ENCODE measurements at regions not wholly inside any gene's neighbourhood (a gene's known extent, or its start where the extent isn't known, plus 50 kb on each side); places are given as distances from the start of the nearest gene placed in this dataset.

- intact Hi-C loops (cut with DNase I), result no loop called here
- no peaks in the 10 kb centered on the region for H3K9me3 ChIP-seq
- H3K27ac ChIP-seq, result no peak overlapping the region
- no peak for DNase-seq (ENCODE audit: extremely low spot score in 2 of 2)
- TF ChIP-seq CTCF (IDR thresholded peaks at IDR 0.05) (no peak), POLR2AphosphoS5 (IDR thresholded peaks at IDR 0.05; ENCODE audit: insufficient read depth in 1 of 2, low read depth in 1 of 2) (no peak), POLR2A (IDR thresholded peaks at IDR 0.05) (no peak)
- H3K27me3 ChIP-seq, result no peaks in the 10 kb centered on the region
- no peaks in the 10 kb centered on the region for H3K36me3 ChIP-seq
- no peak overlapping the region for H3K4me3 ChIP-seq
- H3K4me1 ChIP-seq, result no peaks in the 10 kb centered on the region
These were observed 317.8 kb downstream of the BUD13 start for GRCh38 chr11:116454951-116455350.

- Histone ChIP-seq H3K9me3 (no peaks in the 10 kb centered on the region), H3K27ac (no peak overlapping the region), H3K36me3 (no peaks in the 10 kb centered on the region), H3K4me1 (no peaks in the 10 kb centered on the region), H3K27me3 (no peaks in the 10 kb centered on the region), H3K4me3 (no peak overlapping the region)
- no peak for DNase-seq (ENCODE audit: extremely low spot score in 2 of 2)
- intact Hi-C loops (cut with DNase I), result no loop called here
- TF ChIP-seq POLR2AphosphoS5 (IDR thresholded peaks at IDR 0.05; ENCODE audit: insufficient read depth in 1 of 2, low read depth in 1 of 2) (no peak), CTCF (IDR thresholded peaks at IDR 0.05) (peak in 1 of 3 experiments; percentile 26), POLR2A (IDR thresholded peaks at IDR 0.05) (no peak)
These were observed 318.7 kb downstream of the BUD13 start for GRCh38 chr11:116454020-116454645.

DNA sequence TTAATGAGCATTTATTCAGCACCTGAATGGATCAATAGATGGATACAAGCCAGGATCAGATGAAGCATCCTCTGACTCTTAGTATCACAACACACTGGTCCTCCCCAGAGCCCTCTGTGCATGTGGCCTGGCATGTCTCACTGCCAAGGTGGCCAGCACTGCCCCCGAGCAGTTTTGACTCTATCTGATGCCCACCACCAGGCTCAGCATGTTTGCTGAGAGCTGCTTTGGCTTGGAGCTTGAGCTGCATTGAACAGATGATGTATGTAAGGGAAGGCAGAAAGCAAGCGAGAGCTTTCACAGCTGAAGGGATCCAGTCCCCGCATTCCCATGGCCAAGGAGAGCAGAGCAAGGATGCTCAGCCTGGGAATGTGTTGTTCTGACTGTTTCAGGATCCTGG lies 320.3 kb downstream of the BUD13 start:
- no peak for DNase-seq (ENCODE audit: extremely low spot score in 2 of 2)
- intact Hi-C loops (cut with DNase I), result no loop called here

GRCh38 chr11:116449522-116449921 lies 323.3 kb downstream of the BUD13 start:
- intact Hi-C loops (cut with DNase I), result no loop called here
- H3K9me3 ChIP-seq, result no peaks in the 10 kb centered on the region
- TF ChIP-seq POLR2AphosphoS5 (IDR thresholded peaks at IDR 0.05; ENCODE audit: insufficient read depth in 1 of 2, low read depth in 1 of 2) (no peak), POLR2A (IDR thresholded peaks at IDR 0.05) (no peak)
- H3K27ac ChIP-seq, result no peak overlapping the region
- H3K36me3 ChIP-seq, result no peaks in the 10 kb centered on the region
- no peak overlapping the region for H3K4me3 ChIP-seq
- H3K27me3 ChIP-seq, result no peaks in the 10 kb centered on the region
- H3K4me1 ChIP-seq, result no peaks in the 10 kb centered on the region
- DNase-seq (ENCODE audit: extremely low spot score in 2 of 2), result no peak

More for the DNA sequence above, 320.3 kb downstream of the BUD13 start:
- H3K27me3 ChIP-seq, result no peaks in the 10 kb centered on the region
- TF ChIP-seq POLR2A (IDR thresholded peaks at IDR 0.05) (no peak), POLR2AphosphoS5 (IDR thresholded peaks at IDR 0.05; ENCODE audit: insufficient read depth in 1 of 2, low read depth in 1 of 2) (no peak), CTCF (IDR thresholded peaks at IDR 0.05) (no peak)
- H3K36me3 ChIP-seq, result no peaks in the 10 kb centered on the region
- H3K4me1 ChIP-seq, result no peaks in the 10 kb centered on the region
- H3K4me3 ChIP-seq, result no peak overlapping the region
- no peak overlapping the region for H3K27ac ChIP-seq
- H3K9me3 ChIP-seq, result no peaks in the 10 kb centered on the region

DNA sequence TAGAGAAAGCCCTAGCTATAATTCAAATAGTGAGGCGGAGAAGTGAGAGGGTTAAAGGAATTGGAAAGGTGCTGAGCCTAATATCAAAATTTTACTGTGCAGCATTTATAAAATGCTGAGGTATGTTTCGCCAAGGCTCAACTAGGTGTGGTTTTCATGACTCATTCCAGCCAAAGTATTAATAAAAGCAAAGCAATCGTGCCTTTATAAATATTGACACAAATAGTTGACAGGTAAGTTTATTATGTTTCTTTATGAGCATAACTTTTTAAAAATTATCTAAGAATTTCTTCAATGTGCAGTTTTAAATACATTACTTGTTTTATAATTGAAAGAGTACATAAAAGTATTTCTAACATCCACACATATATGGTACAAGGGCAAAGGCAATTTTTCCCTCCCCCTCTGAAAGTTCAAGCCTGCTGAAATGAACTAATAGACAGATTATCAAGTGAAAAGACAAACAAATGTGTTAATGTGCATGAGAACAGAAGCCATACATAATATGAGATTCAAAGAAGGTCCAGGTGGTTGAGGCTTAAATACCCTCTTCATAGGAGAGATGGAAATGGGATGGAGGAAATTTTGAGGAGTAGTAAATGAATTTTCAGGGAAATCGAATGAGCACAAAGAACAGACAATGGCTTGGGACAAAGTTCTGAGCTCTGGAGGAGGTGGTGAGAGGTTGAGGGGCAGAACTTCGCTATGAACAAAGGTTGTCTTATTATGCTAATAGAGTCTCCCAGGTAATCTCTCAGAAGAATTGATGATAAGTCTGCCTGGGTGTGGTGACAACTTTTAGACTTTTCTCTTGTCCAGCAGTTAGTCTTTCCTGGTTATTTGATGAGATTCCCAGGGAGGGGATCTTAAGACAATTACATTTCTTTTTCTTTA lies 326.5 kb downstream of the BUD13 start:
- no peaks in the 10 kb centered on the region for H3K9me3 ChIP-seq
- no peaks in the 10 kb centered on the region for H3K27me3 ChIP-seq
- H3K27ac ChIP-seq, result no peak overlapping the region
- H3K4me1 ChIP-seq, result no peaks in the 10 kb centered on the region
- no peak overlapping the region for H3K4me3 ChIP-seq
- no peak for DNase-seq (ENCODE audit: extremely low spot score in 2 of 2)
- intact Hi-C loops (cut with DNase I), result no loop called here
- TF ChIP-seq POLR2A (IDR thresholded peaks at IDR 0.05) (no peak), POLR2AphosphoS5 (IDR thresholded peaks at IDR 0.05; ENCODE audit: insufficient read depth in 1 of 2, low read depth in 1 of 2) (no peak), CTCF (IDR thresholded peaks at IDR 0.05) (no peak)
- no peaks in the 10 kb centered on the region for H3K36me3 ChIP-seq
